ENCODE measurements at regions not wholly inside any gene's neighbourhood (a gene's known extent, or its start where the extent isn't known, plus 50 kb on each side); places are given as distances from the start of the nearest gene placed in this dataset.

DNA sequence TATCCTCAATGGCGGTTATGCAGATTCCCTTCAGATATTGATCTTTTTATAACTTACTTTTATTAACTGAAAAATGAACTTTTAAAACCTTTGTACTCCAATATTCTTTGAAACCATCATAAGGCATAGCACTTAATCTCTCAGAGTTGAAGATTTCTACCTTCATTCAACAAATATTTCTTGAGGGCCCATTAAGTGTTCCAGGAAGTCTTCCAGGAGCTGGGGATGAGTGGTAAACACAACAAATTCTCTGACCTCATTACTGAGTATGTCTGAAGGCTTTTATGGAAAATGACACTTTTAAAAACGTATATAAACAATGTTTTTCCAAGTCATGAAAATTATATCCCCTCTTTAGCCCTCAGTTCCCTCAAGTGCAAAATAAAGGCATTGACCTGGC is 575.3 kb upstream of the IL12A start:
- ATAC-seq: no peak
- in situ Hi-C loops (cut with MboI): no loop called here
- 0% methylated on average over 2 of the region's 2 CpGs for WGBS (ENCODE audit: insufficient coverage, low coverage, missing lambda C conversion rate)

DNA sequence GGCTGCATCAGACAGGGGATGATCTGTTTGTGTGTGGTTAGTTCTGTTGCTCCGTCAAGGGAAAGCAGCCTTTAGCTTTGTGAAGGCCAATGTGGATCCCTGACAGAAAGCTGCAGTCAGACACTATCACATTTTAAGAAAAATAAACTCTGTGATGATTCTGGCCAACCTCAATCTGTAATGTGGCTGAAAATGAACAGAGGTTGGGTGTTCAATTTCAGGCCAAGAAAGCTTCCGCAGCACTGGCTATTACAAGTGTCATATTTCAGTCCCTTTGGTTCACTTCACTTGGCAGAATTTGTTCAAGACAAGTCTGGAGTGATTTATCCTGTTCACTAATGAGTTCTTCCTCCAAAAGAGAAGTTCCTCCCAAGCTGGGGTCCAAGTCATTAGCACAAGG is 571.8 kb upstream of the IL12A start:
- Histone ChIP-seq H3K4me3 (no peak overlapping the region), H3K9me1 (ENCODE audit: control insufficient read depth, insufficient read depth, low read length) (no peaks in the 10 kb centered on the region), H3K27me3 (ENCODE audit: control insufficient read depth in 2 of 2, insufficient read depth in 2 of 2, low read length in 2 of 2) (no peaks in the 10 kb centered on the region), H3K9me3 (replicated peaks; ENCODE audit: control insufficient read depth, insufficient read depth, low read depth, low read length) (peaks cover 3% of the 10 kb centered on the region; the same call in 1 of the 2 replicates), H2AFZ (ENCODE audit: low read depth, low read length) (no peak overlapping the region), H3K36me3 (ENCODE audit: control insufficient read depth, insufficient read depth, low read length) (no peaks in the 10 kb centered on the region), H3K4me2 (ENCODE audit: insufficient read depth, low read length) (no peak overlapping the region), H3K79me2 (ENCODE audit: control insufficient read depth, insufficient read depth, low read length) (no peaks in the 10 kb centered on the region), H3K9ac (ENCODE audit: insufficient read depth in 1 of 2, low read depth in 2 of 2, low read length in 2 of 2) (no peak overlapping the region), H4K20me1 (replicated peaks; ENCODE audit: control insufficient read depth, insufficient read depth, low read length) (no peaks in the 10 kb centered on the region), H3K27ac (ENCODE audit: extremely low read depth, low read depth, low read length) (no peak overlapping the region), H3K4me1 (replicated peaks in 1 of 2; ENCODE audit: control insufficient read depth in 2 of 2, insufficient read depth in 2 of 2, low read length in 2 of 2) (no peaks in the 10 kb centered on the region)
- DNase-seq (ENCODE audit: extremely low read depth in 1 of 4, low spot score in 3 of 4) (no peak), FAIRE-seq (no peak), ATAC-seq (no peak)
- intact Hi-C loops (cut with micrococcal nuclease): no loop called here
- ChIA-PET CTCF (ENCODE audit: low intra/inter-chr PET ratio) (no interaction called here), POLR2A (no interaction called here)
- 0% methylated on average over 2 of the region's 2 CpGs for WGBS (ENCODE audit: insufficient coverage, low coverage, missing lambda C conversion rate)
- BruUV-seq (replicated peaks): no TSS peak
- in situ Hi-C loops (cut with MboI): no loop called here
- TF ChIP-seq MEF2D (tag; conservative IDR thresholded peaks at IDR 0.05; ENCODE audit: low read depth): no peak
- TF ChIP-seq, protein P1, sequence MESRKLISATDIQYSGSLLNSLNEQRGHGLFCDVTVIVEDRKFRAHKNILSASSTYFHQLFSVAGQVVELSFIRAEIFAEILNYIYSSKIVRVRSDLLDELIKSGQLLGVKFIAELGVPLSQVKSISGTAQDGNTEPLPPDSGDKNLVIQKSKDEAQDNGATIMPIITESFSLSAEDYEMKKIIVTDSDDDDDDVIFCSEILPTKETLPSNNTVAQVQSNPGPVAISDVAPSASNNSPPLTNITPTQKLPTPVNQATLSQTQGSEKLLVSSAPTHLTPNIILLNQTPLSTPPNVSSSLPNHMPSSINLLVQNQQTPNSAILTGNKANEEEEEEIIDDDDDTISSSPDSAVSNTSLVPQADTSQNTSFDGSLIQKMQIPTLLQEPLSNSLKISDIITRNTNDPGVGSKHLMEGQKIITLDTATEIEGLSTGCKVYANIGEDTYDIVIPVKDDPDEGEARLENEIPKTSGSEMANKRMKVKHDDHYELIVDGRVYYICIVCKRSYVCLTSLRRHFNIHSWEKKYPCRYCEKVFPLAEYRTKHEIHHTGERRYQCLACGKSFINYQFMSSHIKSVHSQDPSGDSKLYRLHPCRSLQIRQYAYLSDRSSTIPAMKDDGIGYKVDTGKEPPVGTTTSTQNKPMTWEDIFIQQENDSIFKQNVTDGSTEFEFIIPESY (CRISPR knock-in tag; IDR thresholded peaks at IDR 0.05): no peak
- TF ChIP-seq ETV6 (IDR thresholded peaks at IDR 0.05; ENCODE audit: borderline replicate concordance in 1 of 2, low read depth in 2 of 2, low read length in 1 of 2): no peak
- no peak for TF ChIP-seq ETV6 (CRISPR knock-in tag; IDR thresholded peaks at IDR 0.05; ENCODE audit: borderline replicate concordance)
- TF ChIP-seq, protein P2, sequence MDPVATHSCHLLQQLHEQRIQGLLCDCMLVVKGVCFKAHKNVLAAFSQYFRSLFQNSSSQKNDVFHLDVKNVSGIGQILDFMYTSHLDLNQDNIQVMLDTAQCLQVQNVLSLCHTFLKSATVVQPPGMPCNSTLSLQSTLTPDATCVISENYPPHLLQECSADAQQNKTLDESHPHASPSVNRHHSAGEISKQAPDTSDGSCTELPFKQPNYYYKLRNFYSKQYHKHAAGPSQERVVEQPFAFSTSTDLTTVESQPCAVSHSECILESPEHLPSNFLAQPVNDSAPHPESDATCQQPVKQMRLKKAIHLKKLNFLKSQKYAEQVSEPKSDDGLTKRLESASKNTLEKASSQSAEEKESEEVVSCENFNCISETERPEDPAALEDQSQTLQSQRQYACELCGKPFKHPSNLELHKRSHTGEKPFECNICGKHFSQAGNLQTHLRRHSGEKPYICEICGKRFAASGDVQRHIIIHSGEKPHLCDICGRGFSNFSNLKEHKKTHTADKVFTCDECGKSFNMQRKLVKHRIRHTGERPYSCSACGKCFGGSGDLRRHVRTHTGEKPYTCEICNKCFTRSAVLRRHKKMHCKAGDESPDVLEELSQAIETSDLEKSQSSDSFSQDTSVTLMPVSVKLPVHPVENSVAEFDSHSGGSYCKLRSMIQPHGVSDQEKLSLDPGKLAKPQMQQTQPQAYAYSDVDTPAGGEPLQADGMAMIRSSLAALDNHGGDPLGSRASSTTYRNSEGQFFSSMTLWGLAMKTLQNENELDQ (CRISPR knock-in tag; IDR thresholded peaks at IDR 0.05; ENCODE audit: borderline replicate concordance): no peak

More for the DNA sequence above, 575.3 kb upstream of the IL12A start:
- Histone ChIP-seq H4K20me1 (replicated peaks; ENCODE audit: control insufficient read depth, insufficient read depth, low read length) (no peaks in the 10 kb centered on the region), H3K27me3 (ENCODE audit: control insufficient read depth in 2 of 2, insufficient read depth in 2 of 2, low read length in 2 of 2) (no peaks in the 10 kb centered on the region), H3K9ac (ENCODE audit: insufficient read depth in 1 of 2, low read depth in 2 of 2, low read length in 2 of 2) (no peak overlapping the region), H3K4me1 (replicated peaks in 1 of 2; ENCODE audit: control insufficient read depth in 2 of 2, insufficient read depth in 2 of 2, low read length in 2 of 2) (no peaks in the 10 kb centered on the region), H3K36me3 (ENCODE audit: control insufficient read depth, insufficient read depth, low read length) (no peaks in the 10 kb centered on the region), H3K9me3 (replicated peaks; ENCODE audit: control insufficient read depth, insufficient read depth, low read depth, low read length) (peaks cover 3% of the 10 kb centered on the region; the same call in 1 of the 2 replicates), H3K4me2 (ENCODE audit: insufficient read depth, low read length) (no peak overlapping the region), H2AFZ (ENCODE audit: low read depth, low read length) (no peak overlapping the region), H3K27ac (ENCODE audit: extremely low read depth, low read depth, low read length) (no peak overlapping the region), H3K79me2 (ENCODE audit: control insufficient read depth, insufficient read depth, low read length) (no peaks in the 10 kb centered on the region), H3K4me3 (no peak overlapping the region), H3K9me1 (ENCODE audit: control insufficient read depth, insufficient read depth, low read length) (no peaks in the 10 kb centered on the region)
- DNase-seq (ENCODE audit: extremely low read depth in 1 of 4, low spot score in 3 of 4): no peak
- BruUV-seq (replicated peaks): no TSS peak
- intact Hi-C loops (cut with micrococcal nuclease): no loop called here
- TF ChIP-seq KLF1 (tag; IDR thresholded peaks at IDR 0.05) (no peak), NCOA6 (IDR thresholded peaks at IDR 0.05) (no peak), SIRT6 (IDR thresholded peaks at IDR 0.05; ENCODE audit: low read depth, low read length) (no peak), POLR3G (IDR thresholded peaks at IDR 0.05; ENCODE audit: extremely low read depth, insufficient read length, insufficient replicate concordance) (no peak), ZNF507 (tag; conservative IDR thresholded peaks at IDR 0.05) (no peak), ZNF12 (CRISPR knock-in tag; IDR thresholded peaks at IDR 0.05) (no peak), NR2F6 (CRISPR knock-in tag; IDR thresholded peaks at IDR 0.05) (no peak), NR3C1 (CRISPR knock-in tag; IDR thresholded peaks at IDR 0.05) (no peak), ZNF41 (CRISPR knock-in tag; conservative IDR thresholded peaks at IDR 0.05) (no peak)
- ChIA-PET POLR2A (no interaction called here), CTCF (ENCODE audit: low intra/inter-chr PET ratio) (no interaction called here)
- FAIRE-seq: no peak
